ENCODE measurements at regions not wholly inside any gene's neighbourhood (a gene's known extent, or its start where the extent isn't known, plus 50 kb on each side); places are given as distances from the start of the nearest gene placed in this dataset.

GRCh38 chr2:52356556-52356955, 1324.6 kb upstream of the NRXN1 start:
- TF ChIP-seq ZNF677 (tag by site-specific recombination; IDR thresholded peaks at IDR 0.05) (no peak), GLI2 (tag by site-specific recombination; IDR thresholded peaks at IDR 0.05; ENCODE audit: borderline replicate concordance, low read depth) (no peak), ZXDB (tag by site-specific recombination; IDR thresholded peaks at IDR 0.05) (no peak), PRDM2 (tag by site-specific recombination; IDR thresholded peaks at IDR 0.05; ENCODE audit: borderline replicate concordance) (no peak), ZNF335 (tag by site-specific recombination; conservative IDR thresholded peaks at IDR 0.05) (no peak), ZNF747 (tag by site-specific recombination; IDR thresholded peaks at IDR 0.05) (no peak), ZNF16 (tag by site-specific recombination; IDR thresholded peaks at IDR 0.05; ENCODE audit: low read depth) (no peak), ZNF488 (tag by site-specific recombination; IDR thresholded peaks at IDR 0.05) (no peak), ZNF777 (tag by site-specific recombination; IDR thresholded peaks at IDR 0.05; ENCODE audit: borderline replicate concordance) (no peak), REST (tag by site-specific recombination; IDR thresholded peaks at IDR 0.05) (no peak), ZSCAN4 (tag by site-specific recombination; IDR thresholded peaks at IDR 0.05) (no peak), ZNF391 (tag by site-specific recombination; IDR thresholded peaks at IDR 0.05; ENCODE audit: borderline replicate concordance, low read depth) (no peak)
- no peak overlapping the region for H3K27ac ChIP-seq (ENCODE audit: extremely low read depth, low read depth, low read length)
- POLR2A ChIA-PET: no interaction called here
- CTCF ChIA-PET: no interaction called here
- no peaks in the 10 kb centered on the region for H3K4me1 ChIP-seq (ENCODE audit: control insufficient read depth, insufficient read depth, low read length)
- H3K9me3 ChIP-seq (ENCODE audit: control insufficient read depth, insufficient read depth, low read depth, low read length): no peaks in the 10 kb centered on the region
- no peaks in the 10 kb centered on the region for H3K36me3 ChIP-seq (ENCODE audit: control insufficient read depth in 2 of 2, insufficient read depth in 1 of 2, low read length in 2 of 2)
- H3K4me3 ChIP-seq (ENCODE audit: low read depth, low read length): no peak overlapping the region

- no peaks in the 10 kb centered on the region for H3K9me3 ChIP-seq (ENCODE audit: control insufficient read depth, insufficient read depth, low read depth, low read length)
- ChIA-PET POLR2A (no interaction called here), CTCF (no interaction called here)
- H3K36me3 ChIP-seq (ENCODE audit: control insufficient read depth in 2 of 2, insufficient read depth in 1 of 2, low read length in 2 of 2): no peaks in the 10 kb centered on the region
- no peak overlapping the region for H3K27ac ChIP-seq (ENCODE audit: extremely low read depth, low read depth, low read length)
- no peaks in the 10 kb centered on the region for H3K4me1 ChIP-seq (ENCODE audit: control insufficient read depth, insufficient read depth, low read length)
- H3K4me3 ChIP-seq (ENCODE audit: low read depth, low read length): no peak overlapping the region
- TF ChIP-seq ZNF600 (tag by site-specific recombination; IDR thresholded peaks at IDR 0.05): no peak
- no peak for TF ChIP-seq ZNF239 (tag by site-specific recombination; IDR thresholded peaks at IDR 0.05)
- no peak for TF ChIP-seq ZNF18 (tag by site-specific recombination; IDR thresholded peaks at IDR 0.05)
Measured at GRCh38 chr2:52347292-52347691, 1315.4 kb upstream of the NRXN1 start.
